ENCODE measurements at regions not wholly inside any gene's neighbourhood (a gene's known extent, or its start where the extent isn't known, plus 50 kb on each side); places are given as distances from the start of the nearest gene placed in this dataset.

DNA sequence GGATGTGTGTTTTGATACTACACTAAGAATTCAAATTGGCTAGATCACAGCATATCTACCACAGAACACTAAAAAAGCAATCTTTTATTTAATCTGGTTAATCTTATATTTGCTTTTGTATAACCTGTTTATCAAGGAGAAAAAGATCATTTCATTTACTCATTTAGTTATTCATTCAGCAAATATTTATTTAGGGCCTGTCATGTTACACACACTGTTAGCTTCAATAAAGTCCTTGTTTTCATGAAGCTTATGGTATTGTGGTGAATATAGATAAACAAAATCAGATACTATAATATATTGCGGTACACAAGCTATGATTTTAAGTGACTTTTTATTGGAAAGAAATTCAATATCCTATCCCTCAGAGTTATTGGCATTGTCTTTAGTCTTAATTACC is 350.8 kb downstream of the LRFN5 start:
- TF ChIP-seq, protein P1, sequence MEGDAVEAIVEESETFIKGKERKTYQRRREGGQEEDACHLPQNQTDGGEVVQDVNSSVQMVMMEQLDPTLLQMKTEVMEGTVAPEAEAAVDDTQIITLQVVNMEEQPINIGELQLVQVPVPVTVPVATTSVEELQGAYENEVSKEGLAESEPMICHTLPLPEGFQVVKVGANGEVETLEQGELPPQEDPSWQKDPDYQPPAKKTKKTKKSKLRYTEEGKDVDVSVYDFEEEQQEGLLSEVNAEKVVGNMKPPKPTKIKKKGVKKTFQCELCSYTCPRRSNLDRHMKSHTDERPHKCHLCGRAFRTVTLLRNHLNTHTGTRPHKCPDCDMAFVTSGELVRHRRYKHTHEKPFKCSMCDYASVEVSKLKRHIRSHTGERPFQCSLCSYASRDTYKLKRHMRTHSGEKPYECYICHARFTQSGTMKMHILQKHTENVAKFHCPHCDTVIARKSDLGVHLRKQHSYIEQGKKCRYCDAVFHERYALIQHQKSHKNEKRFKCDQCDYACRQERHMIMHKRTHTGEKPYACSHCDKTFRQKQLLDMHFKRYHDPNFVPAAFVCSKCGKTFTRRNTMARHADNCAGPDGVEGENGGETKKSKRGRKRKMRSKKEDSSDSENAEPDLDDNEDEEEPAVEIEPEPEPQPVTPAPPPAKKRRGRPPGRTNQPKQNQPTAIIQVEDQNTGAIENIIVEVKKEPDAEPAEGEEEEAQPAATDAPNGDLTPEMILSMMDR (IDR thresholded peaks at IDR 0.05): no peak
- TF ChIP-seq FOXS1 (CRISPR knock-in tag; IDR thresholded peaks at IDR 0.05) (no peak), RNF2 (IDR thresholded peaks at IDR 0.05; ENCODE audit: borderline replicate concordance, low read depth) (no peak), SMC3 (IDR thresholded peaks at IDR 0.05) (no peak), CBX2 (IDR thresholded peaks at IDR 0.05; ENCODE audit: borderline replicate concordance, low read depth) (no peak), JUN (IDR thresholded peaks at IDR 0.05) (no peak), NFE2L2 (conservative IDR thresholded peaks at IDR 0.05; ENCODE audit: low read length) (no peak), POLR2A (IDR thresholded peaks at IDR 0.05; ENCODE audit: low read length) (no peak), CHD2 (IDR thresholded peaks at IDR 0.05; ENCODE audit: low read length, partially characterized antibody) (no peak), MAFK (IDR thresholded peaks at IDR 0.05; ENCODE audit: partially characterized antibody) (no peak), CEBPB (IDR thresholded peaks at IDR 0.05) (no peak), RFX5 (IDR thresholded peaks at IDR 0.05) (no peak), EP300 (IDR thresholded peaks at IDR 0.05) (no peak)
